Body of pancreas (tissue), 4 donors: ENCODE measurements at regions not wholly inside any gene's neighbourhood (a gene's known extent, or its start where the extent isn't known, plus 50 kb on each side); places are given as distances from the start of the nearest gene placed in this dataset.

Experiments used
- ATAC-seq: fragments of 150-250 bp; one replicate; pipeline ENCODE4 v1.9.1; 2016
- DNase-seq, 4 donors: peaks; one replicate each; pipeline ENCODE4 v3.0.0-alpha.2; 2019
- H3K27ac ChIP-seq, 4 donors: fragments of 200-600 bp; sonication (generic); 1 replicate in 3 of 4; 2 replicates in 1 of 4; pipeline versions ENCODE4 v1.5.1 to v1.6.1; 2016 to 2019; ENCODE audit warnings: mild to moderate bottlenecking in 1 of 4, mixed read lengths in 1 of 4, moderate library complexity in 1 of 4
- H3K27me3 ChIP-seq, 2 donors: fragments of 200-600 bp; sonication (generic); one replicate each; pipeline ENCODE4 v1.6.0; 2016; ENCODE audit warnings: mild to moderate bottlenecking in 1 of 2
- H3K36me3 ChIP-seq, 2 donors: fragments of 200-600 bp; sonication (generic); replicated peaks in 1 of 2; 2 replicates each; pipeline ENCODE4 v1.5.1; 2016; ENCODE audit warnings: low read depth in 2 of 2; ENCODE audit not compliant: insufficient read depth in 1 of 2
- H3K4me1 ChIP-seq: fragments of 200-600 bp; sonication (generic); one replicate; pipeline ENCODE4 v1.6.0; 2016
- H3K4me3 ChIP-seq, 2 donors: fragments of 200-600 bp; sonication (generic); 1 replicate in 1 of 2; 2 replicates in 1 of 2; pipeline ENCODE4 v1.5.1; 2016 to 2019
- H3K9me3 ChIP-seq, 3 donors: fragments of 200-600 bp; sonication (generic); 1 replicate in 2 of 3; 2 replicates in 1 of 3; pipeline ENCODE4 v1.5.1; 2016
- CTCF ChIP-seq, 7 experiments: fragments of 450-650 bp in 4 of 7; fragments of 200-600 bp in 3 of 7; sonication (generic) in 3 of 7; IDR thresholded peaks; one replicate each; pipeline ENCODE4 v1.5.1; 2016 to 2019; ENCODE audit warnings: antibody characterized with exemption in 7 of 7
- POLR2A ChIP-seq, 3 donors: fragments of 450-650 bp; IDR thresholded peaks; one replicate each; pipeline ENCODE4 v1.6.1; 2016; ENCODE audit warnings: antibody characterized with exemption in 3 of 3, mild to moderate bottlenecking in 2 of 3
- WGBS, 2 donors: methylation state at CpG; one replicate each; pipeline ENCODE4 v1.1.5; 2017; 5-methylcytosine and 5-hydroxymethylcytosine counted together
- intact Hi-C: fragments of 100-400 bp; cut with DNase I; formaldehyde crosslinking; loops from one replicate; pipeline ENCODE4 v1.15.1; 2023

- Histone ChIP-seq H3K4me1 (no peaks in the 10 kb centered on the region), H3K27me3 (no peaks in the 10 kb centered on the region), H3K27ac (no peak overlapping the region), H3K4me3 (no peak overlapping the region), H3K36me3 (no peaks in the 10 kb centered on the region), H3K9me3 (no peaks in the 10 kb centered on the region)
- intact Hi-C loops, result no loop called here
- DNase-seq (no peak), ATAC-seq (no peak)
- 59 to 78% methylated on average over 3 of the region's 3 CpGs for WGBS, 2 donors
- TF ChIP-seq CTCF (IDR thresholded peaks at IDR 0.05), result no peak
- TF ChIP-seq POLR2A (IDR thresholded peaks at IDR 0.05), result no peak
These were observed 69.5 kb upstream of the TAS2R1 start for GRCh38 chr5:9699681-9700080.

- Histone ChIP-seq H3K9me3 (no peaks in the 10 kb centered on the region), H3K36me3 (no peaks in the 10 kb centered on the region), H3K4me1 (no peaks in the 10 kb centered on the region), H3K27me3 (no peaks in the 10 kb centered on the region), H3K4me3 (no peak overlapping the region), H3K27ac (no peak overlapping the region)
- no peak for ATAC-seq
- DNase-seq, result no peak
- 69 to 81% methylated on average over 2 of the region's 2 CpGs for WGBS, 2 donors
- TF ChIP-seq CTCF (IDR thresholded peaks at IDR 0.05), result no peak
- no peak for TF ChIP-seq POLR2A (IDR thresholded peaks at IDR 0.05)
- intact Hi-C loops, result no loop called here
These were observed 68.7 kb upstream of the TAS2R1 start for GRCh38 chr5:9698841-9699240.

- H3K4me3 ChIP-seq, result no peak overlapping the region
- 68 to 76% methylated on average over 9 of the region's 9 CpGs for whole genome bisulfite sequencing, 2 donors
- no peak overlapping the region for H3K27ac ChIP-seq
- H3K4me1 ChIP-seq, result no peaks in the 10 kb centered on the region
- DNase-seq (no peak), ATAC-seq (no peak)
- TF ChIP-seq CTCF (IDR thresholded peaks at IDR 0.05), result no peak
- no peak for TF ChIP-seq POLR2A (IDR thresholded peaks at IDR 0.05)
- H3K9me3 ChIP-seq, result no peaks in the 10 kb centered on the region
- intact Hi-C loops, result no loop called here
- H3K27me3 ChIP-seq, result no peaks in the 10 kb centered on the region
- H3K36me3 ChIP-seq, result no peaks in the 10 kb centered on the region
These were observed 68.1 kb upstream of the TAS2R1 start for GRCh38 chr5:9698125-9698826.

- WGBS, 2 donors, result 67 to 74% methylated on average over 3 of the region's 3 CpGs
- no peak for DNase-seq
- TF ChIP-seq CTCF (IDR thresholded peaks at IDR 0.05) (no peak), POLR2A (IDR thresholded peaks at IDR 0.05) (no peak)
- no peak overlapping the region for H3K4me3 ChIP-seq
- H3K4me1 ChIP-seq, result no peaks in the 10 kb centered on the region
- ATAC-seq, result no peak
- intact Hi-C loops, result no loop called here
- no peaks in the 10 kb centered on the region for H3K9me3 ChIP-seq
- H3K36me3 ChIP-seq, result no peaks in the 10 kb centered on the region
- no peaks in the 10 kb centered on the region for H3K27me3 ChIP-seq
- H3K27ac ChIP-seq, result no peak overlapping the region
These were observed 62.4 kb upstream of the TAS2R1 start for GRCh38 chr5:9692576-9692975.

GRCh38 chr5:9691261-9691660 lies 61.1 kb upstream of the TAS2R1 start:
- Histone ChIP-seq H3K4me1 (no peaks in the 10 kb centered on the region), H3K9me3 (no peaks in the 10 kb centered on the region), H3K27ac (no peak overlapping the region), H3K36me3 (no peaks in the 10 kb centered on the region), H3K27me3 (no peaks in the 10 kb centered on the region), H3K4me3 (no peak overlapping the region)
- DNase-seq (no peak), ATAC-seq (no peak)
- no peak for TF ChIP-seq POLR2A (IDR thresholded peaks at IDR 0.05)
- no peak for TF ChIP-seq CTCF (IDR thresholded peaks at IDR 0.05)
- intact Hi-C loops, result no loop called here
- 62 to 74% methylated on average over 5 of the region's 5 CpGs for WGBS, 2 donors
